Lower leg skin (tissue), 3 donors: ENCODE measurements at regions not wholly inside any gene's neighbourhood (a gene's known extent, or its start where the extent isn't known, plus 50 kb on each side); places are given as distances from the start of the nearest gene placed in this dataset.

Source experiments
- POLR2A ChIP-seq, 2 donors: fragments of 450-650 bp; IDR thresholded peaks; one replicate each; pipeline ENCODE4 v1.6.1; 2016 to 2017; ENCODE audit warnings: antibody characterized with exemption in 2 of 2, mild to moderate bottlenecking in 1 of 2, moderate library complexity in 1 of 2
- TF ChIP-seq, protein P1 (sequence below), 3 donors: fragments of 450-650 bp; IDR thresholded peaks; one replicate each; pipeline ENCODE4 v1.5.1; 2016; ENCODE audit warnings: antibody characterized with exemption in 3 of 3, mild to moderate bottlenecking in 3 of 3, moderate library complexity in 2 of 3

DNA sequence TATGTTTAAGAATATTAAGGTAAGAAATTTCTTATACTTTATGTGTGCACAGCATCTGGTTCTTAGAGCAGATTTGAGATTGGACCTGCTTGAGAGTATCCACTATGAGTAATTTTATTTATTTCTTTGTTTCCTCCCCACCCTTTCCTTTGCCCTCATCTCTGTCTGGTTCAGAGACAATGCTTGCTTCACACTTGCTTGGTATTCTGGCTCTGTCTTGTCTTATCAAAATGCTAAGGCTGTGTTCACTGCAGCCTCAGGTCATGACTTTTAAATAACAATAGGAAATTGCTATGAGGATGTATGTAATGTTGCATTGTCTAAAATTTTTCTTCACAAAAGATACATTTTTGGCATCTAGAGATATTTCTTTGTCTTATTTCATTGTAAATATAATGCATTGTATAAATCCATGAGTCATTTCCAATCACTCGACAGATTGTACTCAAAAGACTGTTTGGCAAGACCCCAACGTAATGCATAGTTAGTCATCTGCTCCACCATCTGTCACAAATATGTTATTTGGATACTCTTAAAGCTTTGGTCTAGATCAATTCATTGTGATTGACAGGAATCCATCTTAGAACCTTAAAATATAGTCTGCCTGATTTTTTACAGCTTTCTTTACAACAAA lies 395.7 kb downstream of the AASDHPPT start:
- TF ChIP-seq, protein P1, sequence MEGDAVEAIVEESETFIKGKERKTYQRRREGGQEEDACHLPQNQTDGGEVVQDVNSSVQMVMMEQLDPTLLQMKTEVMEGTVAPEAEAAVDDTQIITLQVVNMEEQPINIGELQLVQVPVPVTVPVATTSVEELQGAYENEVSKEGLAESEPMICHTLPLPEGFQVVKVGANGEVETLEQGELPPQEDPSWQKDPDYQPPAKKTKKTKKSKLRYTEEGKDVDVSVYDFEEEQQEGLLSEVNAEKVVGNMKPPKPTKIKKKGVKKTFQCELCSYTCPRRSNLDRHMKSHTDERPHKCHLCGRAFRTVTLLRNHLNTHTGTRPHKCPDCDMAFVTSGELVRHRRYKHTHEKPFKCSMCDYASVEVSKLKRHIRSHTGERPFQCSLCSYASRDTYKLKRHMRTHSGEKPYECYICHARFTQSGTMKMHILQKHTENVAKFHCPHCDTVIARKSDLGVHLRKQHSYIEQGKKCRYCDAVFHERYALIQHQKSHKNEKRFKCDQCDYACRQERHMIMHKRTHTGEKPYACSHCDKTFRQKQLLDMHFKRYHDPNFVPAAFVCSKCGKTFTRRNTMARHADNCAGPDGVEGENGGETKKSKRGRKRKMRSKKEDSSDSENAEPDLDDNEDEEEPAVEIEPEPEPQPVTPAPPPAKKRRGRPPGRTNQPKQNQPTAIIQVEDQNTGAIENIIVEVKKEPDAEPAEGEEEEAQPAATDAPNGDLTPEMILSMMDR (IDR thresholded peaks at IDR 0.05): no peak
- TF ChIP-seq POLR2A (IDR thresholded peaks at IDR 0.05): no peak
